ENCODE measurements at regions not wholly inside any gene's neighbourhood (a gene's known extent, or its start where the extent isn't known, plus 50 kb on each side); places are given as distances from the start of the nearest gene placed in this dataset.

DNA sequence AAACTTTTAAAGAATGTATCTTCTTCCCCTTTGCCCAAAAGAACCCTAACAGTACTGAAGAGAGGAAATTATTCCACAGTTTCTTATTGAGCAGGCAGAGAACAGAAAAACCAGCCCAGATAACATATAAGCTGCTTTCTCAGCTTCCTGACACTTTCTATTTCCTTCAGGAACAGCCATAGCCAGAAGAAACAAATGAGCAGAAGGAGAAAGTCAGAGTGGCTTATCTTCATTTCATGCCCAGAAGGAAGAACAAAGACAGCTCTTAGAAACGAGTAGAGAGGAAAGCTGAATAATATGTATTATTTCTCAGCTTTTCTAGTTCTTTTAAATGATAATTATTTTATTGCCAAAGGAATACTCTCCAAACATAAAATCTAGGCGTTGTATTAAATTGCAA, 793.7 kb downstream of the GRIK2 start:
- no peak overlapping the region for H4K5ac ChIP-seq (ENCODE audit: insufficient read length, low read depth, low read length)
- WGBS (ENCODE audit: extremely low coverage, insufficient read length, low lambda C conversion rate): no CpG with 5 or more reads among the region's 2 CpGs
- H3K27me3 ChIP-seq (ENCODE audit: insufficient read depth, low read length): no peaks in the 10 kb centered on the region
- no peak overlapping the region for H3K23ac ChIP-seq (ENCODE audit: insufficient read length, low read depth, low read length)
- no peaks in the 10 kb centered on the region for H3K4me1 Mint-ChIP-seq
- no peaks in the 10 kb centered on the region for H4K20me1 ChIP-seq (ENCODE audit: control insufficient read depth, insufficient read depth, insufficient read length)
- DNase-seq: no peak
- no peak overlapping the region for H3K9ac ChIP-seq (ENCODE audit: extremely low read depth, insufficient read length, low read length)
- H3K79me2 ChIP-seq (ENCODE audit: insufficient read depth, low read length): no peaks in the 10 kb centered on the region
- H4K91ac ChIP-seq (ENCODE audit: insufficient read length, low read depth, low read length): no peak overlapping the region
- H3K4me2 ChIP-seq (ENCODE audit: insufficient read depth, insufficient read length, low read length): no peak overlapping the region
- H2BK120ac ChIP-seq (ENCODE audit: low read depth, low read length, poor library complexity, severe bottlenecking): no peak overlapping the region
- H3K27ac ChIP-seq (ENCODE audit: insufficient read length, low read depth, low read length): no peak overlapping the region
- no peak overlapping the region for H3K4me3 Mint-ChIP-seq
- no peak overlapping the region for H2BK5ac ChIP-seq (ENCODE audit: insufficient read length, low read length)
- H3K36me3 Mint-ChIP-seq (ENCODE audit: insufficient read depth in 1 of 3, low read depth in 3 of 3): no peaks in the 10 kb centered on the region; a peak in 1 of 7 replicates
- H4K8ac ChIP-seq (replicated peaks; ENCODE audit: insufficient read length, low read depth, low read length): no peak overlapping the region
- H2AFZ ChIP-seq (ENCODE audit: low read length): no peak overlapping the region
- no peak overlapping the region for H2AK5ac ChIP-seq (ENCODE audit: insufficient read length, low read length)
- H2BK12ac ChIP-seq (ENCODE audit: insufficient read length, low read depth, low read length): no peak overlapping the region
- H3K79me1 ChIP-seq (ENCODE audit: insufficient read depth, low read depth, low read length, poor library complexity, severe bottlenecking): no peaks in the 10 kb centered on the region
- no peak overlapping the region for H2BK15ac ChIP-seq (ENCODE audit: low read depth, low read length)
- no peaks in the 10 kb centered on the region for H3K27me3 Mint-ChIP-seq (ENCODE audit: low read depth)
- no peak overlapping the region for H3K18ac ChIP-seq (ENCODE audit: insufficient read length, low read depth, low read length)
- H3K4me1 ChIP-seq (ENCODE audit: insufficient read depth, low read length): no peaks in the 10 kb centered on the region
- TF ChIP-seq, protein P1, sequence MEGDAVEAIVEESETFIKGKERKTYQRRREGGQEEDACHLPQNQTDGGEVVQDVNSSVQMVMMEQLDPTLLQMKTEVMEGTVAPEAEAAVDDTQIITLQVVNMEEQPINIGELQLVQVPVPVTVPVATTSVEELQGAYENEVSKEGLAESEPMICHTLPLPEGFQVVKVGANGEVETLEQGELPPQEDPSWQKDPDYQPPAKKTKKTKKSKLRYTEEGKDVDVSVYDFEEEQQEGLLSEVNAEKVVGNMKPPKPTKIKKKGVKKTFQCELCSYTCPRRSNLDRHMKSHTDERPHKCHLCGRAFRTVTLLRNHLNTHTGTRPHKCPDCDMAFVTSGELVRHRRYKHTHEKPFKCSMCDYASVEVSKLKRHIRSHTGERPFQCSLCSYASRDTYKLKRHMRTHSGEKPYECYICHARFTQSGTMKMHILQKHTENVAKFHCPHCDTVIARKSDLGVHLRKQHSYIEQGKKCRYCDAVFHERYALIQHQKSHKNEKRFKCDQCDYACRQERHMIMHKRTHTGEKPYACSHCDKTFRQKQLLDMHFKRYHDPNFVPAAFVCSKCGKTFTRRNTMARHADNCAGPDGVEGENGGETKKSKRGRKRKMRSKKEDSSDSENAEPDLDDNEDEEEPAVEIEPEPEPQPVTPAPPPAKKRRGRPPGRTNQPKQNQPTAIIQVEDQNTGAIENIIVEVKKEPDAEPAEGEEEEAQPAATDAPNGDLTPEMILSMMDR (conservative IDR thresholded peaks at IDR 0.05): no peak
- H3K56ac ChIP-seq (ENCODE audit: insufficient read length, low read depth, low read length): no peak overlapping the region
- H3K9me3 ChIP-seq (ENCODE audit: control insufficient read depth, low read depth, low read length): no peaks in the 10 kb centered on the region
- H2BK20ac ChIP-seq (ENCODE audit: low read depth, low read length, poor library complexity, severe bottlenecking): no peak overlapping the region
- no peak overlapping the region for H3K4ac ChIP-seq (ENCODE audit: low read depth, low read length)
- no peak overlapping the region for H3K14ac ChIP-seq (ENCODE audit: insufficient read depth, low read length)
- H3K27ac Mint-ChIP-seq: no peak overlapping the region
- H3K23me2 ChIP-seq (ENCODE audit: insufficient read length, low read depth, low read length, poor library complexity, severe bottlenecking): no peaks in the 10 kb centered on the region
- H3T11ph ChIP-seq (ENCODE audit: low read length): no peak overlapping the region
- H3K9me3 Mint-ChIP-seq: no peaks in the 10 kb centered on the region; a peak in 2 of 5 replicates
